CD4-positive, alpha-beta T cell (primary cell): ENCODE measurements at regions not wholly inside any gene's neighbourhood (a gene's known extent, or its start where the extent isn't known, plus 50 kb on each side); places are given as distances from the start of the nearest gene placed in this dataset.

Experiments used
- ATAC-seq: fragments of 200-7000 bp; cut with Tn5 transposase; one replicate; pipeline ENCODE4 v1.10.0; 2022; ENCODE audit warnings: mild to moderate bottlenecking; ENCODE audit not compliant: poor library complexity
- CTCF ChIA-PET: fragments of 350-600 bp; sonication (Branson Sonifier 250); formaldehyde crosslinking; loops from one replicate; lab custom pipeline; 2021; ENCODE audit warnings: antibody characterized with exemption, inconsistent platforms; lab: Charles Lee
- POLR2A ChIA-PET: fragments of 350-600 bp; sonication (Branson Sonifier 250); formaldehyde crosslinking; loops from one replicate; lab custom pipeline; 2021; ENCODE audit warnings: antibody characterized with exemption, inconsistent platforms; lab: Charles Lee
- DNase-seq, 14 experiments: peaks; one replicate each; pipeline ENCODE4 v3.0.0-alpha.2; 2013 to 2020; ENCODE audit warnings: mixed read lengths in 2 of 14
- H3K27ac ChIP-seq, 2 donors: one replicate each; pipeline versions ENCODE4 v1.5.1 to v1.7.0; 2013; ENCODE audit warnings: low read length in 2 of 2, low read depth in 1 of 2, mild to moderate bottlenecking in 1 of 2
- H3K27me3 ChIP-seq, 2 experiments: 1 replicate in 1 of 2; 2 replicates in 1 of 2; pipeline versions ENCODE4 v1.6.1 to v1.7.0; 2013; ENCODE audit warnings: low read length in 2 of 2, control low read depth in 1 of 2, mild to moderate bottlenecking in 1 of 2, moderate library complexity in 1 of 2; ENCODE audit not compliant: insufficient read depth in 2 of 2, control insufficient read depth in 1 of 2
- H3K36me3 ChIP-seq: one replicate; pipeline ENCODE4 v1.6.1; 2013; ENCODE audit warnings: low read length, control low read depth; ENCODE audit not compliant: insufficient read depth
- H3K4me1 ChIP-seq: one replicate; pipeline ENCODE4 v1.6.1; 2013; ENCODE audit warnings: low read length, control low read depth; ENCODE audit not compliant: insufficient read depth
- H3K4me3 ChIP-seq: one replicate; pipeline ENCODE4 v1.5.1; 2013; ENCODE audit warnings: mild to moderate bottlenecking, low read length, moderate library complexity
- H3K9me3 ChIP-seq, 2 experiments: 1 replicate in 1 of 2; 2 replicates in 1 of 2; pipeline versions ENCODE4 v1.6.1 to v1.7.0; 2013; ENCODE audit warnings: low read length in 2 of 2, mild to moderate bottlenecking in 2 of 2, control low read depth in 1 of 2, moderate library complexity in 1 of 2; ENCODE audit not compliant: control insufficient read depth in 1 of 2, insufficient read depth in 1 of 2
- H3K27ac Mint-ChIP-seq: one replicate; pipeline ENCODE4 v1.8.0; 2020; ENCODE audit warnings: mixed read lengths
- H3K27me3 Mint-ChIP-seq: one replicate; pipeline ENCODE4 v1.8.0; 2021; ENCODE audit warnings: mixed read lengths
- H3K36me3 Mint-ChIP-seq: one replicate; pipeline ENCODE4 v1.8.0; 2021; ENCODE audit warnings: low read depth, mixed read lengths
- H3K4me1 Mint-ChIP-seq: one replicate; pipeline ENCODE4 v1.8.0; 2021; ENCODE audit warnings: low read depth, mixed read lengths
- H3K4me3 Mint-ChIP-seq: one replicate; pipeline ENCODE4 v1.8.0; 2020; ENCODE audit warnings: mild to moderate bottlenecking, mixed read lengths
- H3K9me3 Mint-ChIP-seq: one replicate; pipeline ENCODE4 v1.8.0; 2020; ENCODE audit warnings: mixed read lengths
- intact Hi-C, 2 experiments: fragments of 100-400 bp; cut with DNase I in 1 of 2; cut with micrococcal nuclease in 1 of 2; formaldehyde crosslinking; loops; one replicate each; pipeline versions ENCODE4 v1.15.1 to v1.9.0; 2023 to 2025; cut with DNase I, micrococcal nuclease
- TF ChIP-seq, protein P1 (sequence below): fragments of 200-600 bp; IDR thresholded peaks from one replicate; pipeline ENCODE4 v1.8.0; 2022; ENCODE audit warnings: antibody characterized with exemption, mild to moderate bottlenecking

DNA sequence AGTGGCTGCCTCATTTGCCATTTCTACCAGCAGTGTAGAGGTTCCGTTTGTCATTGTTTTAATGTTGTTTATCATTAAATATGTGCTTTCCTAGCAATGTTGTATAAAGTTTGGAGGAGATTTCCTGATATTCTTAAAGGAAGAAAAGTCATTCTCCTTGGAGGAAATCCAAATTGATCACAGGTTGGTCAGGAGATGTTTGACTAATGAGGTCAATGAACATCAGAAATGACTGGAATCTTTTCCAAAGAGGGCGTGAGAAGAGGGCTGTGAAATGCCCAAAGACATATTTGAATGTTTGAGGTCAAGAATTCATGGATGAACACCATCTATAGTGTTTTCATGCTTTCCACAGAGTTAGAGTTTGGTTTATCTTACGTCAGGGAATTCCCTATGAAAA is 471.3 kb downstream of the MAT2B start:
- no peak overlapping the region for H3K4me3 Mint-ChIP-seq
- TF ChIP-seq, protein P1, sequence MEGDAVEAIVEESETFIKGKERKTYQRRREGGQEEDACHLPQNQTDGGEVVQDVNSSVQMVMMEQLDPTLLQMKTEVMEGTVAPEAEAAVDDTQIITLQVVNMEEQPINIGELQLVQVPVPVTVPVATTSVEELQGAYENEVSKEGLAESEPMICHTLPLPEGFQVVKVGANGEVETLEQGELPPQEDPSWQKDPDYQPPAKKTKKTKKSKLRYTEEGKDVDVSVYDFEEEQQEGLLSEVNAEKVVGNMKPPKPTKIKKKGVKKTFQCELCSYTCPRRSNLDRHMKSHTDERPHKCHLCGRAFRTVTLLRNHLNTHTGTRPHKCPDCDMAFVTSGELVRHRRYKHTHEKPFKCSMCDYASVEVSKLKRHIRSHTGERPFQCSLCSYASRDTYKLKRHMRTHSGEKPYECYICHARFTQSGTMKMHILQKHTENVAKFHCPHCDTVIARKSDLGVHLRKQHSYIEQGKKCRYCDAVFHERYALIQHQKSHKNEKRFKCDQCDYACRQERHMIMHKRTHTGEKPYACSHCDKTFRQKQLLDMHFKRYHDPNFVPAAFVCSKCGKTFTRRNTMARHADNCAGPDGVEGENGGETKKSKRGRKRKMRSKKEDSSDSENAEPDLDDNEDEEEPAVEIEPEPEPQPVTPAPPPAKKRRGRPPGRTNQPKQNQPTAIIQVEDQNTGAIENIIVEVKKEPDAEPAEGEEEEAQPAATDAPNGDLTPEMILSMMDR, result no peak
- no peaks in the 10 kb centered on the region for H3K4me1 ChIP-seq
- H3K27me3 ChIP-seq, result no peaks in the 10 kb centered on the region
- H3K36me3 ChIP-seq, result no peaks in the 10 kb centered on the region
- H3K4me1 Mint-ChIP-seq, result no peaks in the 10 kb centered on the region
- no peaks in the 10 kb centered on the region for H3K27me3 Mint-ChIP-seq
- ATAC-seq (no peak), DNase-seq (no peak)
- H3K4me3 ChIP-seq, result no peak overlapping the region
- intact Hi-C loops, result no loop called here
- H3K36me3 Mint-ChIP-seq, result no peaks in the 10 kb centered on the region
- H3K9me3 ChIP-seq, result peaks cover 0 to 6% of the 10 kb centered on the region in 2 experiments
- H3K9me3 Mint-ChIP-seq, result no peaks in the 10 kb centered on the region
- H3K27ac Mint-ChIP-seq, result no peak overlapping the region
- no peak overlapping the region for H3K27ac ChIP-seq
- ChIA-PET CTCF (no interaction called here), POLR2A (no interaction called here)

DNA sequence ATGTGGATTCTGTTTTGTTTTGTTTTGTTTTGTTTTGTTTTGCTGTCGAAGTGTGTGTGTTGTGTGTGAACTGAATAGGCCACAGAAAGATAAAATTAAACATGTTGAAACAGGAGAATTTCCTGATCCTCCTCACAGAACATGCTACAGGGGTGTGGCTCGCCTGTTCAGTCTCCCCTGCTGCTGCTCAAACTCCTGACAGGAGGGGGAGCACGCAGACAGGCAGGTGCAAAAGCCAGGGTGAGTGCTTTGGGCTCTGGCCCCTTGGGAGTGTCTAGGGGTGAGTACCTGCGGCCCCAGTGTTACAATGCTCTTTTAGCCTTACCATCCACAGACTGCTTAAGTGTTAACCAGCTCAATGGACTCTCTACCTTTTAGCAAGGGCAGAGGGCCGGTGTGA is 473.5 kb downstream of the MAT2B start:
- intact Hi-C loops, result no loop called here
- TF ChIP-seq, protein P1, result no peak
- Mint-ChIP-seq H3K4me1 (no peaks in the 10 kb centered on the region), H3K27me3 (no peaks in the 10 kb centered on the region), H3K27ac (no peak overlapping the region), H3K4me3 (no peak overlapping the region), H3K36me3 (no peaks in the 10 kb centered on the region), H3K9me3 (no peaks in the 10 kb centered on the region)
- Histone ChIP-seq H3K4me1 (no peaks in the 10 kb centered on the region), H3K9me3 (peaks cover 0 to 6% of the 10 kb centered on the region in 2 experiments), H3K27ac (no peak overlapping the region), H3K36me3 (no peaks in the 10 kb centered on the region), H3K27me3 (no peaks in the 10 kb centered on the region), H3K4me3 (no peak overlapping the region)
- ATAC-seq (no peak), DNase-seq (no peak)
- ChIA-PET CTCF (no interaction called here), POLR2A (no interaction called here)

DNA sequence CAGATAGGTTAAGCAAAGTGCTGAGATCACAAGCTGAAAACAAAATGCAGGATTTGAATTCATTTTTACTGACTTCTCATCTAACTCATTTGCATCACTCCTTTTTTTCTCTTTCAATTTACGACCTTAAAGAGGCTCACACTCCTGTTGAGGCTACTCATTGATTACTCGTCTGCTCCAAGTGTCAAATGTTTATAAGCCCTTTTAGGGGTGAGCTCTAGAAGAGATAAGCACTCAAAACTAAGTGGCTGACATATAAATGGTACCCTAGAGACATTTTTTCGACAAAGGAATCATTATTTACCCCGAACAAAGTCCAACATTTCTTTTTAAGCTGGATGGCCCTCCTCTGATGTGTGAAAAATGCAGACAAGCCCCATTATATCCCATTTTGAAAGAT is 483.1 kb downstream of the MAT2B start:
- Histone ChIP-seq H3K9me3 (no peaks in the 10 kb centered on the region), H3K4me1 (no peaks in the 10 kb centered on the region), H3K36me3 (no peaks in the 10 kb centered on the region), H3K27me3 (no peaks in the 10 kb centered on the region), H3K27ac (no peak overlapping the region), H3K4me3 (no peak overlapping the region)
- H3K4me3 Mint-ChIP-seq, result no peak overlapping the region
- POLR2A ChIA-PET, result no interaction called here
- no peaks in the 10 kb centered on the region for H3K36me3 Mint-ChIP-seq
- intact Hi-C loops, result no loop called here
- no peaks in the 10 kb centered on the region for H3K27me3 Mint-ChIP-seq
- TF ChIP-seq, protein P1, result no peak
- no peaks in the 10 kb centered on the region for H3K4me1 Mint-ChIP-seq
- CTCF ChIA-PET, result no interaction called here
- H3K27ac Mint-ChIP-seq, result no peak overlapping the region
- peaks cover 6% of the 10 kb centered on the region for H3K9me3 Mint-ChIP-seq
- no peak for DNase-seq
- no peak for ATAC-seq
